ENCODE measurements at regions not wholly inside any gene's neighbourhood (a gene's known extent, or its start where the extent isn't known, plus 50 kb on each side); places are given as distances from the start of the nearest gene placed in this dataset.

DNA sequence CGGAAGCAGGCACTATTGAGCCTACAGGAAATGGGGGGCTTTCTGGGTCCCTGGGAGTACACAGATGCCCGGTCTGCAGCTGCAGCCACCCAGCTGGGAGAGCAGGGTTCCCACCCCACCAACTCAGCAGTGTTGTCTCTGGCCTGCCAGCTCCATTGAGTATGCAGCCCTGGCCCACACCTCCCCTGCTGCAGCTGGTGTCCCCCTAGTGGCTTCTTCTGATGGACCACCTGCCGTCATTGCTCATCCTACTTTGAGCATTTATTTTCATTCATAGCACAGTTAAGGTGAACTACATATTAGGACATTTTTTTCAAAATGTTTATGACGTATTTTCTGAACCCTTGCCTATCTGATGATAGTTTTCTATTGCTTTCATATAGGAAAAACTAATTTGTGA is 189.8 kb upstream of the LYPLAL1 start:
- H3K27me3 ChIP-seq = no peaks in the 10 kb centered on the region
- intact Hi-C loops (cut with DNase I; ENCODE audit: low total_unique reads) = no loop called here
- no peaks in the 10 kb centered on the region for H3K4me1 ChIP-seq
- no peak for TF ChIP-seq POLR2A (IDR thresholded peaks at IDR 0.05)
- TF ChIP-seq, protein P1, sequence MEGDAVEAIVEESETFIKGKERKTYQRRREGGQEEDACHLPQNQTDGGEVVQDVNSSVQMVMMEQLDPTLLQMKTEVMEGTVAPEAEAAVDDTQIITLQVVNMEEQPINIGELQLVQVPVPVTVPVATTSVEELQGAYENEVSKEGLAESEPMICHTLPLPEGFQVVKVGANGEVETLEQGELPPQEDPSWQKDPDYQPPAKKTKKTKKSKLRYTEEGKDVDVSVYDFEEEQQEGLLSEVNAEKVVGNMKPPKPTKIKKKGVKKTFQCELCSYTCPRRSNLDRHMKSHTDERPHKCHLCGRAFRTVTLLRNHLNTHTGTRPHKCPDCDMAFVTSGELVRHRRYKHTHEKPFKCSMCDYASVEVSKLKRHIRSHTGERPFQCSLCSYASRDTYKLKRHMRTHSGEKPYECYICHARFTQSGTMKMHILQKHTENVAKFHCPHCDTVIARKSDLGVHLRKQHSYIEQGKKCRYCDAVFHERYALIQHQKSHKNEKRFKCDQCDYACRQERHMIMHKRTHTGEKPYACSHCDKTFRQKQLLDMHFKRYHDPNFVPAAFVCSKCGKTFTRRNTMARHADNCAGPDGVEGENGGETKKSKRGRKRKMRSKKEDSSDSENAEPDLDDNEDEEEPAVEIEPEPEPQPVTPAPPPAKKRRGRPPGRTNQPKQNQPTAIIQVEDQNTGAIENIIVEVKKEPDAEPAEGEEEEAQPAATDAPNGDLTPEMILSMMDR (IDR thresholded peaks at IDR 0.05) = no peak
- DNase-seq = no peak
- no peaks in the 10 kb centered on the region for H3K9me3 ChIP-seq
- H3K36me3 ChIP-seq = no peaks in the 10 kb centered on the region
- H3K4me3 ChIP-seq = no peak overlapping the region
- no peak overlapping the region for H3K27ac ChIP-seq

DNA sequence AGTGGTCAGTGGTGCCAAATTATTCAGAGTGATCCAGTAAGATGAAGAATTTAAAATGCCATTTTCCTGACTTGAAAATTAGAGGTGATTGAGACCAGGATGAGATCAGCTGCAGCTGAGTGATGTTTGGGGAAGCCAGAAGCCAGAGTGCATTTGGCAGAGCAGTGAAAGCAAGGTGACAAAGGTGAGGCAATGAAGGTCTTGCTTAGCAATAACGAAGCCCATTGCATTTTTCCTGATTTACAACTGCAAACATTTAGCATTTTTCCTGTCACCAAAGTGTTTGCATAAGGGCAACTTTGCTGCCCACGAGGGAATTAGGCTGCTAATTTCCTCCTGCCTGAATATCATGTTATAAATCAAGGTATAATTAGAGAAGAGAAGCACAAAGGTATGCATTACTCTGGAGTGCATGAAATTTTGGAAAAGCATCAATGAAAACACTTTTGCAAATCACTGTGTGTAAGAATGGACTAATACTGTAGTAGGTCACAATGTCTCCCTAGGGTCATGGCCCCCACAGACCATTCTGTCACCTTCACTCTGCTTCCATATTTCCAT is 188.2 kb upstream of the LYPLAL1 start:
- intact Hi-C loops (cut with DNase I; ENCODE audit: low total_unique reads) = no loop called here
- no peaks in the 10 kb centered on the region for H3K36me3 ChIP-seq
- no peak for DNase-seq
- no peaks in the 10 kb centered on the region for H3K4me1 ChIP-seq
- TF ChIP-seq POLR2A (IDR thresholded peaks at IDR 0.05) = no peak
- TF ChIP-seq, protein P1 (IDR thresholded peaks at IDR 0.05) = no peak
- no peak overlapping the region for H3K27ac ChIP-seq
- H3K4me3 ChIP-seq = no peak overlapping the region
- no peaks in the 10 kb centered on the region for H3K9me3 ChIP-seq
- H3K27me3 ChIP-seq = no peaks in the 10 kb centered on the region

DNA sequence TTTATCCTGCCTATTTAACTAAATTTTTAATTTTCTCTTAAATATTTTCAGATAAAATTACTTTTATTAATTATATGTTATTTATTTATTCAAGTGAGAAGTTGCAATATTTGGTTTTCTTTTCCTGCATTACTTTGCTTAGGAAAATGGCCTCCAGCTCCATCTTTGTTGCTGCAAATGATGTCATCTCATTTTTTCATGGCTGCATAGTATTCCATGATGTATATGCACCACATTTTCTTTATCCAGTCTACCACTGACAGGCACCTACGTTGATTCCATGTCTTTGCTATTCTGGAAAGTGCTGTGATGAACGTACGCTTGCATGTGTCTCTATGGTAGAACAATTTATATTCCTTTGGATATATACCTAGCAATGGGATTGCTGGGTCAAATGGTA is 186.9 kb upstream of the LYPLAL1 start:
- no peaks in the 10 kb centered on the region for H3K27me3 ChIP-seq
- no peaks in the 10 kb centered on the region for H3K36me3 ChIP-seq
- no peaks in the 10 kb centered on the region for H3K9me3 ChIP-seq
- TF ChIP-seq, protein P1 (IDR thresholded peaks at IDR 0.05) = no peak
- no peak for TF ChIP-seq POLR2A (IDR thresholded peaks at IDR 0.05)
- intact Hi-C loops (cut with DNase I; ENCODE audit: low total_unique reads) = no loop called here
- DNase-seq = no peak
- H3K4me3 ChIP-seq = no peak overlapping the region
- H3K4me1 ChIP-seq = no peaks in the 10 kb centered on the region
- H3K27ac ChIP-seq = no peak overlapping the region

DNA sequence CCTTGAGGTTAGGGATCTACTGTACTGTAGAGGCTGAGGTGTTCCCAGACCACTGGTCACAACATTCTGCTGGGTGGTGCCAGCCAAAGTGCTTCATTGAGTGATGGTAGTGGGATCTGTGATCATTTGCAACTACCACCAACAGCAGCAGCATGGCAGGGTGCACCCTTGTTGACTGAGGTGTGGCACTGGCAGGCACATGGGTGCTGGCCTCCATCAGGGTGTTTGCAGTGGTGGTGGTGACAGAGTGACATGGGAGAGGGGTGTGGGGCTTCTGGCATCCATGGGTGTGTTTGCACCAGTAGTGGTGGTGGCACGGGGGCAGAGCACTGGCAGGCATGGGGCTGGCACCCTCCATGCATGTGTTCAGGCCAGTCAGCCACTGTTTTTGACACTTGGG is 183.7 kb upstream of the LYPLAL1 start:
- TF ChIP-seq, protein P1 (IDR thresholded peaks at IDR 0.05) = no peak
- no peak for TF ChIP-seq POLR2A (IDR thresholded peaks at IDR 0.05)
- intact Hi-C loops (cut with DNase I; ENCODE audit: low total_unique reads) = no loop called here
- no peak for DNase-seq
- Histone ChIP-seq H3K9me3 (no peaks in the 10 kb centered on the region), H3K4me3 (no peak overlapping the region), H3K36me3 (no peaks in the 10 kb centered on the region), H3K4me1 (no peaks in the 10 kb centered on the region), H3K27ac (no peak overlapping the region), H3K27me3 (no peaks in the 10 kb centered on the region)

DNA sequence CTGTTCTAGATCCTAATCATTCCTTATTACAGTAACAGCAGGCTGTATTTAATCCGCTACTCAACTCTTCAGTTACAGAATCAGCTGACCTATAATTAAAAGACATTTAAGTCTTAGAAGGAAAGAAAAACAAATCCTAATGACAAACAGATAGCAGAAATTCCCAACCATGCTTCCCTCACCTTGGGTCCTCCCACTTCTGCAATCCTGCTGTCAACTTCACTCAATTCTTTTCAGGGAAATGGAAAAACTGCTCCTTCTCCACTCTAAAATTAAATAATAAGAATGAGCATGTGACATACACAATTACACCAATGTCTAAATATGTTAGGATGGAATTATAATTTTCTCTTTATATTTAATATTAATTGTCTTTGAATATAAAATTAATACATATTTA is 182.6 kb upstream of the LYPLAL1 start:
- no peak overlapping the region for H3K4me3 ChIP-seq
- H3K27me3 ChIP-seq = no peaks in the 10 kb centered on the region
- no peaks in the 10 kb centered on the region for H3K9me3 ChIP-seq
- DNase-seq = no peak
- intact Hi-C loops (cut with DNase I; ENCODE audit: low total_unique reads) = no loop called here
- H3K36me3 ChIP-seq = no peaks in the 10 kb centered on the region
- H3K4me1 ChIP-seq = no peaks in the 10 kb centered on the region
- no peak overlapping the region for H3K27ac ChIP-seq
- TF ChIP-seq POLR2A (IDR thresholded peaks at IDR 0.05) = no peak
- TF ChIP-seq, protein P1 (IDR thresholded peaks at IDR 0.05) = no peak

Data from uterus (tissue), 3 donors.